Heart left ventricle (tissue), 13 donors: ENCODE measurements at regions not wholly inside any gene's neighbourhood (a gene's known extent, or its start where the extent isn't known, plus 50 kb on each side); places are given as distances from the start of the nearest gene placed in this dataset.
"Not testable (repeated sequence)": the region's sequence is repeated elsewhere in the genome, so short reads cannot be mapped to it uniquely, and the experiment has no call there.

Source experiments
- CTCF ChIP-seq, 12 donors: fragments of 200-600 bp; sonication (generic) in 4 of 12; IDR thresholded peaks; one replicate each; pipeline versions ENCODE4 v1.5.0 to v1.8.0; 2018 to 2022; ENCODE audit warnings: antibody characterized with exemption in 12 of 12, mild to moderate bottlenecking in 5 of 12
- POLR2A ChIP-seq, 2 donors: fragments of 450-650 bp; IDR thresholded peaks; one replicate each; pipeline ENCODE4 v1.6.1; 2017; ENCODE audit warnings: antibody characterized with exemption in 2 of 2, mild to moderate bottlenecking in 2 of 2, moderate library complexity in 2 of 2
- donor health status: ischemic (EF 13 %, LVEDD 7.1; RV severe dilation, severe dysfunction).
- donor health status: DM: no; HTN: yes; CAD: no.
- donor health status: DM: no; HTN: no; CAD: no.
- donor health status: ischemic (EF 25% LVEDD 6.9; RV normal size, moderate dysfunction).
- donor health status: ischemic (EF 25% LVEDD 5.7; RV mildly dilated, moderate dysfunction).
- donor health status: ischemic (EF 35%, LVEDD 5.7; RV mildly dilated, moderate dysfunction).
- donor health status: nonischemic (EF 11% LVEDD 7.7; RV severe dilation, severe dysfunction).
- donor health status: DM: yes; HTN: yes; CAD: no.
- donor health status: PGD.
- donor health status: ischemic (EF 29% LVEDD 5.4; RV normal size, mild dysfunction).
- donor health status: nonischemic (EF 23%, LVEDD 6.1; RV moderate dilation, normal function).

- TF ChIP-seq CTCF, POLR2A (IDR thresholded peaks at IDR 0.05): not testable (repeated sequence)
Observed at GRCh38 chr14:37891500-37891899, 296.1 kb downstream of the TTC6 start.
